ENCODE measurements at regions not wholly inside any gene's neighbourhood (a gene's known extent, or its start where the extent isn't known, plus 50 kb on each side); places are given as distances from the start of the nearest gene placed in this dataset.

DNA sequence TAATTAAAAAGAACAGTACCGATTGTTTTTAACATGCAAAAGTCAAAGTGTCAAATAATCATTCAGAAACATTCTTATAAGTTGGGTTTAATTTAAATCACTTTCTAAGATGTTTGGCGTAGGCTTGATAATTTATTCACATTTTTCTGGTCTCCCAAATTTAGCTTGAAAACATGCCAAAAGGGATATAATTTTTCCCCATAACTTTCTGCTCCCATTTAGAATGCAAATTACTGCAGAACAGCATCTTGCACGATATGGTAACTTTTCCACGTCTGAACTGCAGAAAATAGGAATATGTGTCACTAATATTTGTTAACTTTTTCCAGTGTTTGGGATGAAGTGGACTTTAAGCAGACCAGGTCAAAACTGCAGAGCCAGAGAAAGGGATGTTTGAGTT lies 1592.4 kb upstream of the SEL1L start:
- TF ChIP-seq, protein P1, sequence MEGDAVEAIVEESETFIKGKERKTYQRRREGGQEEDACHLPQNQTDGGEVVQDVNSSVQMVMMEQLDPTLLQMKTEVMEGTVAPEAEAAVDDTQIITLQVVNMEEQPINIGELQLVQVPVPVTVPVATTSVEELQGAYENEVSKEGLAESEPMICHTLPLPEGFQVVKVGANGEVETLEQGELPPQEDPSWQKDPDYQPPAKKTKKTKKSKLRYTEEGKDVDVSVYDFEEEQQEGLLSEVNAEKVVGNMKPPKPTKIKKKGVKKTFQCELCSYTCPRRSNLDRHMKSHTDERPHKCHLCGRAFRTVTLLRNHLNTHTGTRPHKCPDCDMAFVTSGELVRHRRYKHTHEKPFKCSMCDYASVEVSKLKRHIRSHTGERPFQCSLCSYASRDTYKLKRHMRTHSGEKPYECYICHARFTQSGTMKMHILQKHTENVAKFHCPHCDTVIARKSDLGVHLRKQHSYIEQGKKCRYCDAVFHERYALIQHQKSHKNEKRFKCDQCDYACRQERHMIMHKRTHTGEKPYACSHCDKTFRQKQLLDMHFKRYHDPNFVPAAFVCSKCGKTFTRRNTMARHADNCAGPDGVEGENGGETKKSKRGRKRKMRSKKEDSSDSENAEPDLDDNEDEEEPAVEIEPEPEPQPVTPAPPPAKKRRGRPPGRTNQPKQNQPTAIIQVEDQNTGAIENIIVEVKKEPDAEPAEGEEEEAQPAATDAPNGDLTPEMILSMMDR (IDR thresholded peaks at IDR 0.05) = no peak
- no peak for TF ChIP-seq POLR2AphosphoS5 (IDR thresholded peaks at IDR 0.05; ENCODE audit: low read depth, low read length)
- TF ChIP-seq, protein P2, sequence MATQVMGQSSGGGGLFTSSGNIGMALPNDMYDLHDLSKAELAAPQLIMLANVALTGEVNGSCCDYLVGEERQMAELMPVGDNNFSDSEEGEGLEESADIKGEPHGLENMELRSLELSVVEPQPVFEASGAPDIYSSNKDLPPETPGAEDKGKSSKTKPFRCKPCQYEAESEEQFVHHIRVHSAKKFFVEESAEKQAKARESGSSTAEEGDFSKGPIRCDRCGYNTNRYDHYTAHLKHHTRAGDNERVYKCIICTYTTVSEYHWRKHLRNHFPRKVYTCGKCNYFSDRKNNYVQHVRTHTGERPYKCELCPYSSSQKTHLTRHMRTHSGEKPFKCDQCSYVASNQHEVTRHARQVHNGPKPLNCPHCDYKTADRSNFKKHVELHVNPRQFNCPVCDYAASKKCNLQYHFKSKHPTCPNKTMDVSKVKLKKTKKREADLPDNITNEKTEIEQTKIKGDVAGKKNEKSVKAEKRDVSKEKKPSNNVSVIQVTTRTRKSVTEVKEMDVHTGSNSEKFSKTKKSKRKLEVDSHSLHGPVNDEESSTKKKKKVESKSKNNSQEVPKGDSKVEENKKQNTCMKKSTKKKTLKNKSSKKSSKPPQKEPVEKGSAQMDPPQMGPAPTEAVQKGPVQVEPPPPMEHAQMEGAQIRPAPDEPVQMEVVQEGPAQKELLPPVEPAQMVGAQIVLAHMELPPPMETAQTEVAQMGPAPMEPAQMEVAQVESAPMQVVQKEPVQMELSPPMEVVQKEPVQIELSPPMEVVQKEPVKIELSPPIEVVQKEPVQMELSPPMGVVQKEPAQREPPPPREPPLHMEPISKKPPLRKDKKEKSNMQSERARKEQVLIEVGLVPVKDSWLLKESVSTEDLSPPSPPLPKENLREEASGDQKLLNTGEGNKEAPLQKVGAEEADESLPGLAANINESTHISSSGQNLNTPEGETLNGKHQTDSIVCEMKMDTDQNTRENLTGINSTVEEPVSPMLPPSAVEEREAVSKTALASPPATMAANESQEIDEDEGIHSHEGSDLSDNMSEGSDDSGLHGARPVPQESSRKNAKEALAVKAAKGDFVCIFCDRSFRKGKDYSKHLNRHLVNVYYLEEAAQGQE (IDR thresholded peaks at IDR 0.05; ENCODE audit: insufficient read depth in 1 of 2, low read depth in 2 of 2, low read length in 1 of 2) = no peak
